Esophagus muscularis mucosa (tissue), 4 donors: ENCODE measurements at regions not wholly inside any gene's neighbourhood (a gene's known extent, or its start where the extent isn't known, plus 50 kb on each side); places are given as distances from the start of the nearest gene placed in this dataset.

ENCODE experiments used
- CTCF ChIP-seq, 3 experiments: fragments of 200-600 bp in 2 of 3; fragments of 450-650 bp in 1 of 3; sonication (generic) in 2 of 3; IDR thresholded peaks; one replicate each; pipeline ENCODE4 v1.5.1; 2017 to 2019; ENCODE audit warnings: antibody characterized with exemption in 3 of 3, mild to moderate bottlenecking in 2 of 3, moderate library complexity in 1 of 3
- EP300 ChIP-seq: sonication (generic); formaldehyde crosslinking; IDR thresholded peaks from one replicate; pipeline ENCODE4 v1.6.1; 2017; ENCODE audit warnings: antibody characterized with exemption
- POLR2A ChIP-seq: fragments of 450-650 bp; IDR thresholded peaks from one replicate; pipeline ENCODE4 v1.6.1; 2017; ENCODE audit warnings: antibody characterized with exemption, moderate library complexity, mild to moderate bottlenecking, low read depth
- POLR2AphosphoS5 ChIP-seq, 2 donors: sonication (generic); formaldehyde crosslinking; IDR thresholded peaks; one replicate each; pipeline ENCODE4 v1.6.1; 2017; ENCODE audit warnings: antibody characterized with exemption in 2 of 2

GRCh38 chr1:219088778-219089557 is 84.7 kb upstream of the LYPLAL1 start:
- no peak for TF ChIP-seq POLR2AphosphoS5 (IDR thresholded peaks at IDR 0.05)
- no peak for TF ChIP-seq CTCF (IDR thresholded peaks at IDR 0.05)
- TF ChIP-seq POLR2A: no peak
- TF ChIP-seq EP300: no peak
